Cardiac fibroblast (primary cell): ENCODE measurements at regions not wholly inside any gene's neighbourhood (a gene's known extent, or its start where the extent isn't known, plus 50 kb on each side); places are given as distances from the start of the nearest gene placed in this dataset.
A peak's percentile ranks its signal among the peaks of the same experiment; 100 is the strongest.

Source experiments
- DNase-seq, 2 donors: peaks; one replicate each; pipeline versions ENCODE4 v3.0.0 to v3.0.0-alpha.2; 2010; ENCODE audit warnings: low read depth in 2 of 2
- H3K4me3 ChIP-seq, 2 donors: replicated peaks in 1 of 2; 1 replicate in 1 of 2; 2 replicates in 1 of 2; pipeline ENCODE4 v1.5.1; 2011; ENCODE audit warnings: low read depth in 2 of 2, low read length in 2 of 2, mild to moderate bottlenecking in 2 of 2, moderate library complexity in 1 of 2
- CTCF ChIP-seq: IDR thresholded peaks from one replicate; pipeline ENCODE4 v1.5.1; 2011; ENCODE audit warnings: low read depth, mild to moderate bottlenecking, low read length, inconsistent platforms

DNA sequence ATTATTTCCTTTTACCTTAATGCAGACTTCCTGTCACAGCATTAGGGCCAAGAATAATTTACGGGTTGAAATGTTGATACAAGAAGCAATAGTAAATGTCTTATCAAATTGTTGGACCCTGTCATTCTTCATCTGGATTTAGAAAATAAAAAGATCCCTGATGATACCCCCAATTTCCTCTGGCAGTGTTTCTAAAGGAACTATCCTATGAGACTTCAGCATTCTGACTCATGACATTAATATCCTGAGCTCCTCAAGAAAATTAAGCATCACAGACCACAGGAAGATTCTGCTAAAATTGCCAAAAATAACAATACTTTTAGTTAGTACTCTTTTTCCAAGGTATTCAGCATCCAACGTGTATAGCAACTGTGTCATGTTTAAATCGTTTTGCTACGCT is 490.5 kb upstream of the ANKRD30A start:
- no peak for TF ChIP-seq CTCF
- no peak overlapping the region for H3K4me3 ChIP-seq
- peak; percentile 24 to 76 for DNase-seq

- no peak overlapping the region for H3K4me3 ChIP-seq
- no peak for DNase-seq
- no peak for TF ChIP-seq CTCF
Measured at GRCh38 chr10:36630267-36630666, 495.1 kb upstream of the ANKRD30A start.

DNA sequence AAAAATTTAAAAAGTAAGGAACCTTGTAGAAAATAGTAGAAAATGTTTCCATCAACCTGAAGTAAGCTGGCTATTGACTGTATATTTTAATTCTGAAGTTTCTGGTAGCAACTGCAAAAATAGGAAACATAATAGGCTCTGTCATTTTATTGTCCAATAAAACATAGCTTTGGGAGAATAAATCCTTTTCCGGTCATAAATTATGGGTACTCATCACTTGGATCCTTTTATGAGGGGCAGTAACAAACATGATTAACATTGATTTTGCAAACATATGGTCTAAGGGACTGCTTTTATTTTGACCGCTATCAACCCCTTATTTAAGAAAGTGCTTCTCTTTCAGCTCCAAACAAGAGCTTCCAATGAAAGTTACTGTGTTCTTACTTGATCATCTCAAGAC is 495.9 kb upstream of the ANKRD30A start:
- no peak overlapping the region for H3K4me3 ChIP-seq
- no peak for DNase-seq
- no peak for TF ChIP-seq CTCF

- no peak for DNase-seq
- TF ChIP-seq CTCF: no peak
- H3K4me3 ChIP-seq: no peak overlapping the region
Measured at GRCh38 chr10:36624551-36625100, 500.8 kb upstream of the ANKRD30A start.

GRCh38 chr10:36621346-36621745 is 504.1 kb upstream of the ANKRD30A start:
- no peak overlapping the region for H3K4me3 ChIP-seq
- DNase-seq: peak in 1 of 2 donors; percentile 44
- TF ChIP-seq CTCF: no peak

GRCh38 chr10:36612436-36612835 is 513.0 kb upstream of the ANKRD30A start:
- no peak overlapping the region for H3K4me3 ChIP-seq
- no peak for DNase-seq
- no peak for TF ChIP-seq CTCF

DNA sequence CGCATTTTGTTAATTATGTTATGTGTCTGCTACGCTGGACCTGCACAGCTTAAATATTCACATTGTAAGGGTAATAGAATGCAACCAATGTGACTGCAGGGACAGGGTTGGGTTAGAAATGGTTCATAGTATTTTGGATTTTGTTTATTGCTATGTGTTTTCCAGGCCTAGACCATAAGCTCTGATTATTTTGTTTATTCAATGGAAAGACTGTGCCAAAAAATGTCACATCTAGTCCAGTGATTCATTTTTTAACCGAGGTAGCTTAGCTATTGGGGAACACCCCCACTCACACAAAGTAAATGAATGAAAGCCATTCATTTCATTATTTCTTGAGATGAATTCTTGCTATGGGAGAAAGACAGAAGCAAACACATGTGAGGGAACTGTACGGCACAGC is 516.5 kb upstream of the ANKRD30A start:
- no peak overlapping the region for H3K4me3 ChIP-seq
- TF ChIP-seq CTCF: no peak
- DNase-seq: peak in 1 of 2 donors; percentile 26
